Medulla oblongata (tissue), 1 donor: ENCODE measurements at regions not wholly inside any gene's neighbourhood (a gene's known extent, or its start where the extent isn't known, plus 50 kb on each side); places are given as distances from the start of the nearest gene placed in this dataset.
"Not testable (repeated sequence)": the region's sequence is repeated elsewhere in the genome, so short reads cannot be mapped to it uniquely, and the experiment has no call there.

ENCODE experiments used
- DNase-seq: peaks from one replicate; pipeline ENCODE4 v3.0.0-alpha.2; 2015; ENCODE audit errors: extremely low spot score

GRCh38 chr2:62654876-62655359, 50.6 kb upstream of the EHBP1 start:
- no peak for DNase-seq

GRCh38 chr2:62654423-62654791, 51.1 kb upstream of the EHBP1 start:
- no peak for DNase-seq

- DNase-seq, result no peak
Observed at GRCh38 chr2:62653582-62654422, 51.7 kb upstream of the EHBP1 start.

GRCh38 chr2:62649087-62649486, 56.4 kb upstream of the EHBP1 start:
- DNase-seq, result not testable (repeated sequence)

GRCh38 chr2:62643100-62643471, 62.4 kb upstream of the EHBP1 start:
- DNase-seq, result no peak

- DNase-seq, result no peak
Observed at GRCh38 chr2:62642429-62643099, 62.9 kb upstream of the EHBP1 start.

- DNase-seq, result no peak
Observed at GRCh38 chr2:62641936-62642335, 63.6 kb upstream of the EHBP1 start.

- DNase-seq, result no peak
Observed at GRCh38 chr2:62641410-62641843, 64.1 kb upstream of the EHBP1 start.

GRCh38 chr2:62631160-62632085, 74.1 kb upstream of the EHBP1 start:
- DNase-seq, result no peak

- DNase-seq, result not testable (repeated sequence)
Observed at GRCh38 chr2:62630206-62630605, 75.3 kb upstream of the EHBP1 start.

- not testable (repeated sequence) for DNase-seq
Observed at GRCh38 chr2:62629310-62629709, 76.2 kb upstream of the EHBP1 start.

GRCh38 chr2:62627667-62628066, 77.8 kb upstream of the EHBP1 start:
- DNase-seq, result no peak

- DNase-seq, result no peak
Observed at GRCh38 chr2:62624855-62625254, 80.7 kb upstream of the EHBP1 start.

- DNase-seq, result not testable (repeated sequence)
Observed at GRCh38 chr2:62616486-62616885, 89.0 kb upstream of the EHBP1 start.

GRCh38 chr2:62611854-62612253, 93.7 kb upstream of the EHBP1 start:
- DNase-seq, result no peak

- DNase-seq, result not testable (repeated sequence)
Observed at GRCh38 chr2:62605471-62605870, 99.5 kb upstream of the TMEM17 start.

GRCh38 chr2:62604336-62604735, 98.3 kb upstream of the TMEM17 start:
- DNase-seq, result no peak

GRCh38 chr2:62603154-62603712, 97.2 kb upstream of the TMEM17 start:
- DNase-seq, result no peak

- DNase-seq, result not testable (repeated sequence)
Observed at GRCh38 chr2:62599674-62600410, 93.8 kb upstream of the TMEM17 start.

- no peak for DNase-seq
Observed at GRCh38 chr2:62597323-62597722, 91.3 kb upstream of the TMEM17 start.
